ENCODE measurements at regions not wholly inside any gene's neighbourhood (a gene's known extent, or its start where the extent isn't known, plus 50 kb on each side); places are given as distances from the start of the nearest gene placed in this dataset.
"Not testable (repeated sequence)": the region's sequence is repeated elsewhere in the genome, so short reads cannot be mapped to it uniquely, and the experiment has no call there.

DNA sequence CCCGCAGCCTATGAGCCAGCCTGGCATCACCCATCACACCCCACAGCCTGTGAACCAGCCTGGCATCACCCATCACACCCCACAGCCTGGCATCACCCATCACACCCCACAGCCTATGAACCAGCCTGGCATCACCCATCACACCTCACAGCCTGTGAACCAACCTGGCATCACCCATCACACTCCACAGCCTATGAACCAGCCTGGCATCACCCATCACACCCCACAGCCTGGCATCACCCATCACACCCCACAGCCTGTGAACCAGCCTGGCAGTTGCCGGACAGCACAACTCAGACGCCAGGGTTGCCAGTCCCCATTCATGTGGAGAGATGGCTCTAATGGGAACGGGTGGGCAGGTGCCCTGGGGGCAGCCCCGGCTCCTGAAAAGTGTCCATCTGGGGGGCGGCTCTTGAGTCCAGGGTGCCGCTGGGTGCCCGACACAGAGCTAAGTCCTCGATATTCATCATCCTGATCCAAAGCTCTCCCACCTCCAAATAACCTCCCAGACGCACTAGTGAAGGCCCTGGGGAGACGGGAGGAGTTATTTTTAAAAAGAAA, 116.9 kb upstream of the AFDN start:
- H3K4me2 ChIP-seq (ENCODE audit: low read depth, low read length); H3K4me3 ChIP-seq (replicated peaks in 1 of 3; ENCODE audit: insufficient read depth in 1 of 3, low read depth in 2 of 3, low read length in 3 of 3); intact Hi-C loops (cut with micrococcal nuclease; ENCODE audit: unreplicated experiment); H4K20me1 ChIP-seq (ENCODE audit: insufficient read depth, low read length); DNase-seq (ENCODE audit: low spot score); H3K36me3 ChIP-seq (replicated peaks in 1 of 2; ENCODE audit: control insufficient read depth in 1 of 2, insufficient read depth in 2 of 2, low read length in 2 of 2); POLR2A ChIA-PET; in situ Hi-C loops (cut with HindIII; ENCODE audit: extremely low pct_ligation_motif_present, low pct_unique_long_range_greater_than_20kb); H3K79me2 ChIP-seq (ENCODE audit: insufficient read depth, low read length); H3K27ac ChIP-seq (ENCODE audit: extremely low read length, insufficient read depth, low read length); H3K9ac ChIP-seq (ENCODE audit: insufficient read depth, low read depth, low read length); H2AFZ ChIP-seq (ENCODE audit: low read length); H3K9me3 ChIP-seq (ENCODE audit: low read length); ATAC-seq; FAIRE-seq; BruUV-seq (replicated peaks); CTCF ChIA-PET (ENCODE audit: low intra/inter-chr PET ratio, low total read pairs); H3K27me3 ChIP-seq (ENCODE audit: control insufficient read depth in 1 of 2, insufficient read depth in 2 of 2, low read length in 2 of 2): not testable (repeated sequence)
- H3K4me1 ChIP-seq (ENCODE audit: insufficient read depth, low read length) = peaks cover 59% of the 10 kb centered on the region
- 82% methylated on average over 11 of the region's 11 CpGs for WGBS (ENCODE audit: low lambda C conversion rate)
- TF ChIP-seq HNRNPL (IDR thresholded peaks at IDR 0.05; ENCODE audit: low read depth, low read length) = peak; percentile 87; the same call in 1 of the 2 replicates

GRCh38 chr6:167710363-167710920, 116.3 kb upstream of the AFDN start:
- Histone ChIP-seq H3K4me2 (ENCODE audit: low read depth, low read length) (no peak overlapping the region), H3K36me3 (replicated peaks in 1 of 2; ENCODE audit: control insufficient read depth in 1 of 2, insufficient read depth in 2 of 2, low read length in 2 of 2) (no peaks in the 10 kb centered on the region), H2AFZ (ENCODE audit: low read length) (no peak overlapping the region), H4K20me1 (ENCODE audit: insufficient read depth, low read length) (no peaks in the 10 kb centered on the region), H3K27ac (ENCODE audit: extremely low read length, insufficient read depth, low read length) (no peak overlapping the region), H3K4me1 (ENCODE audit: insufficient read depth, low read length) (peaks cover 58% of the 10 kb centered on the region), H3K9ac (ENCODE audit: insufficient read depth, low read depth, low read length) (no peak overlapping the region), H3K27me3 (ENCODE audit: control insufficient read depth in 1 of 2, insufficient read depth in 2 of 2, low read length in 2 of 2) (peaks cover 0 to 3% of the 10 kb centered on the region in 2 experiments; a peak in 2 of 5 replicates), H3K79me2 (ENCODE audit: insufficient read depth, low read length) (no peaks in the 10 kb centered on the region), H3K9me3 (ENCODE audit: low read length) (no peaks in the 10 kb centered on the region), H3K4me3 (replicated peaks in 1 of 3; ENCODE audit: insufficient read depth in 1 of 3, low read depth in 2 of 3, low read length in 3 of 3) (no peak overlapping the region)
- ATAC-seq = no peak
- no peak for FAIRE-seq
- in situ Hi-C loops (cut with HindIII; ENCODE audit: extremely low pct_ligation_motif_present, low pct_unique_long_range_greater_than_20kb) = no loop called here
- CTCF ChIA-PET (ENCODE audit: low intra/inter-chr PET ratio, low total read pairs) = no interaction called here
- intact Hi-C loops (cut with micrococcal nuclease; ENCODE audit: unreplicated experiment) = no loop called here
- POLR2A ChIA-PET = no interaction called here
- DNase-seq (ENCODE audit: low spot score) = no peak
- WGBS (ENCODE audit: low lambda C conversion rate) = 71% methylated on average over 13 of the region's 13 CpGs
- BruUV-seq (replicated peaks) = no TSS peak
- TF ChIP-seq AKAP8 (CRISPR knock-in tag; IDR thresholded peaks at IDR 0.05) (no peak), RAD21 (CRISPR knock-in tag; IDR thresholded peaks at IDR 0.05) (no peak), CENPX (CRISPR knock-in tag; IDR thresholded peaks at IDR 0.05) (no peak), ZNF749 (CRISPR knock-in tag; IDR thresholded peaks at IDR 0.05; ENCODE audit: borderline replicate concordance) (no peak), ZNF556 (CRISPR knock-in tag; IDR thresholded peaks at IDR 0.05; ENCODE audit: borderline replicate concordance) (no peak), MBNL3 (CRISPR knock-in tag; conservative IDR thresholded peaks at IDR 0.05) (no peak), PHF5A (CRISPR knock-in tag; IDR thresholded peaks at IDR 0.05; ENCODE audit: low read depth, unreplicated experiment) (no peak), RARA (CRISPR knock-in tag; IDR thresholded peaks at IDR 0.05) (no peak), KAT2B (IDR thresholded peaks at IDR 0.05; ENCODE audit: borderline replicate concordance, low read depth, low read length) (no peak), STAT6 (CRISPR knock-in tag; IDR thresholded peaks at IDR 0.05; ENCODE audit: borderline replicate concordance) (no peak)
- TF ChIP-seq, protein P1, sequence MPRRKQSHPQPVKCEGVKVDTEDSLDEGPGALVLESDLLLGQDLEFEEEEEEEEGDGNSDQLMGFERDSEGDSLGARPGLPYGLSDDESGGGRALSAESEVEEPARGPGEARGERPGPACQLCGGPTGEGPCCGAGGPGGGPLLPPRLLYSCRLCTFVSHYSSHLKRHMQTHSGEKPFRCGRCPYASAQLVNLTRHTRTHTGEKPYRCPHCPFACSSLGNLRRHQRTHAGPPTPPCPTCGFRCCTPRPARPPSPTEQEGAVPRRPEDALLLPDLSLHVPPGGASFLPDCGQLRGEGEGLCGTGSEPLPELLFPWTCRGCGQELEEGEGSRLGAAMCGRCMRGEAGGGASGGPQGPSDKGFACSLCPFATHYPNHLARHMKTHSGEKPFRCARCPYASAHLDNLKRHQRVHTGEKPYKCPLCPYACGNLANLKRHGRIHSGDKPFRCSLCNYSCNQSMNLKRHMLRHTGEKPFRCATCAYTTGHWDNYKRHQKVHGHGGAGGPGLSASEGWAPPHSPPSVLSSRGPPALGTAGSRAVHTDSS (CRISPR knock-in tag; conservative IDR thresholded peaks at IDR 0.05) = no peak
- TF ChIP-seq, protein P2, sequence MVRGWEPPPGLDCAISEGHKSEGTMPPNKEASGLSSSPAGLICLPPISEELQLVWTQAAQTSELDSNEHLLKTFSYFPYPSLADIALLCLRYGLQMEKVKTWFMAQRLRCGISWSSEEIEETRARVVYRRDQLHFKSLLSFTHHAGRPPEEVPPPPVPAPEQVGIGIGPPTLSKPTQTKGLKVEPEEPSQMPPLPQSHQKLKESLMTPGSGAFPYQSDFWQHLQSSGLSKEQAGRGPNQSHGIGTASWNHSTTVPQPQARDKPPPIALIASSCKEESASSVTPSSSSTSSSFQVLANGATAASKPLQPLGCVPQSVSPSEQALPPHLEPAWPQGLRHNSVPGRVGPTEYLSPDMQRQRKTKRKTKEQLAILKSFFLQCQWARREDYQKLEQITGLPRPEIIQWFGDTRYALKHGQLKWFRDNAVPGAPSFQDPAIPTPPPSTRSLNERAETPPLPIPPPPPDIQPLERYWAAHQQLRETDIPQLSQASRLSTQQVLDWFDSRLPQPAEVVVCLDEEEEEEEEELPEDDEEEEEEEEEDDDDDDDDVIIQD (CRISPR knock-in tag; IDR thresholded peaks at IDR 0.05; ENCODE audit: low read depth) = no peak
